HCT116 (cell line): ENCODE measurements at regions not wholly inside any gene's neighbourhood (a gene's known extent, or its start where the extent isn't known, plus 50 kb on each side); places are given as distances from the start of the nearest gene placed in this dataset.

Experiments used
- ATAC-seq: fragments of 200-7000 bp; cut with Tn5 transposase; 2 replicates; pipeline ENCODE4 v1.9.1; 2020; ENCODE audit warnings: mild to moderate bottlenecking, moderate library complexity
- BruUV-seq: library from RNA; stranded (reverse); fragments of 400-500 nt; replicated peaks from 2 replicates; lab custom pipeline; 2021; lab: Mats Ljungman, UMichigan
- CTCF ChIA-PET: fragments of 300-600 bp; sonication (Branson Sonifier 250); formaldehyde crosslinking; loops from one replicate; lab custom pipeline; 2021; ENCODE audit warnings: antibody characterized with exemption; lab: Charles Lee
- POLR2A ChIA-PET: fragments of 300-600, 350-600 bp; sonication (Branson Sonifier 250); formaldehyde crosslinking; loops from one replicate; lab custom pipeline; 2021; ENCODE audit warnings: antibody characterized with exemption; lab: Charles Lee
- RAD21 ChIA-PET, 2 experiments: fragments of 300-600 bp; sonication (Branson Sonifier 250); formaldehyde crosslinking; loops; one replicate each; lab custom pipeline; 2023; ENCODE audit warnings: low total read pairs in 2 of 2; ENCODE audit not compliant: uncharacterized antibody in 2 of 2, unreplicated experiment in 2 of 2, low non-redundant PET in 1 of 2; lab: Charles Lee
- DNase-seq: peaks from one replicate; pipeline ENCODE4 v3.0.0-alpha.2; 2010; ENCODE audit warnings: low read depth, low spot score
- H2AFZ ChIP-seq: fragments of 200-600 bp; shearing (Covaris generic), sonication (generic); 2 replicates; pipeline ENCODE4 v1.6.1; 2017; ENCODE audit warnings: low read depth, mixed run types, mixed read lengths, antibody characterized with exemption, low read length; ENCODE audit not compliant: poor library complexity, severe bottlenecking
- H3K27ac ChIP-seq: 2 replicates; pipeline ENCODE4 v1.5.1; 2012; ENCODE audit warnings: low read depth, low read length
- H3K27me3 ChIP-seq: fragments of 200-600 bp; sonication (generic); 2 replicates; pipeline ENCODE4 v1.6.1; 2016; ENCODE audit warnings: mixed run types, low read length, mixed read lengths; ENCODE audit not compliant: insufficient read depth
- H3K36me3 ChIP-seq, 2 experiments: fragments of 200-500 bp in 1 of 2; fragments of 200-600 bp in 1 of 2; sonication (Bioruptor generic) in 1 of 2; sonication (generic) in 1 of 2; 2 replicates each; pipeline versions ENCODE4 v1.5.1 to v1.6.1; 2014 to 2016; ENCODE audit warnings: low read length in 2 of 2, inconsistent platforms in 1 of 2, mixed read lengths in 1 of 2, mixed run types in 1 of 2; ENCODE audit not compliant: insufficient read depth in 2 of 2, control insufficient read depth in 1 of 2
- H3K4me1 ChIP-seq, 2 experiments: fragments of 200-600 bp in 1 of 2; sonication (generic) in 1 of 2; 2 replicates each; pipeline versions ENCODE4 v1.5.1 to v1.6.1; 2012 to 2017; ENCODE audit warnings: low read length in 2 of 2, inconsistent platforms in 1 of 2, mild to moderate bottlenecking in 1 of 2, mixed read lengths in 1 of 2, mixed run types in 1 of 2, moderate library complexity in 1 of 2; ENCODE audit not compliant: insufficient read depth in 2 of 2, control insufficient read depth in 1 of 2
- H3K4me2 ChIP-seq: fragments of 200-600 bp; sonication (generic); 2 replicates; pipeline ENCODE4 v1.6.1; 2017; ENCODE audit warnings: mixed run types, low read length, mixed read lengths
- H3K4me3 ChIP-seq, 2 experiments: fragments of 200-600 bp in 1 of 2; sonication (generic) in 1 of 2; replicated peaks in 1 of 2; 2 replicates each; pipeline ENCODE4 v1.5.1; 2011 to 2016; ENCODE audit warnings: low read length in 2 of 2, control low read depth in 1 of 2, low read depth in 1 of 2, mild to moderate bottlenecking in 1 of 2, mixed read lengths in 1 of 2, mixed run types in 1 of 2
- H3K79me2 ChIP-seq: fragments of 200-600 bp; sonication (generic); 2 replicates; pipeline ENCODE4 v1.6.1; 2017; ENCODE audit warnings: mild to moderate bottlenecking, mixed run types, low read length, moderate library complexity, mixed read lengths; ENCODE audit not compliant: insufficient read depth
- H3K9ac ChIP-seq: fragments of 200-600 bp; sonication (generic); 2 replicates; pipeline ENCODE4 v1.6.1; 2016; ENCODE audit warnings: low read length, mixed read lengths
- H3K9me2 ChIP-seq: fragments of 200-600 bp; sonication (generic), shearing (Covaris generic); 2 replicates; pipeline ENCODE4 v1.6.1; 2017; ENCODE audit warnings: mixed run types, mild to moderate bottlenecking, moderate library complexity; ENCODE audit not compliant: insufficient read depth
- H3K9me3 ChIP-seq, 2 experiments: fragments of 200-500 bp in 1 of 2; fragments of 200-600 bp in 1 of 2; sonication (Bioruptor generic) in 1 of 2; sonication (generic) in 1 of 2; 2 replicates each; pipeline ENCODE4 v1.6.1; 2014 to 2017; ENCODE audit warnings: low read length in 2 of 2, mixed read lengths in 2 of 2, inconsistent platforms in 1 of 2, low read depth in 1 of 2, mild to moderate bottlenecking in 1 of 2, mixed run types in 1 of 2, moderate library complexity in 1 of 2; ENCODE audit not compliant: control insufficient read depth in 1 of 2, insufficient read depth in 1 of 2
- H4K20me1 ChIP-seq: fragments of 200-600 bp; sonication (generic), shearing (Covaris generic); 2 replicates; pipeline ENCODE4 v1.6.1; 2017; ENCODE audit warnings: mixed run types, mild to moderate bottlenecking, moderate library complexity; ENCODE audit not compliant: insufficient read depth
- CBX3 ChIP-seq: IDR thresholded peaks from 2 replicates; pipeline ENCODE4 v1.6.1; 2012; ENCODE audit warnings: low read depth
- CEBPB ChIP-seq: IDR thresholded peaks from 2 replicates; pipeline ENCODE4 v1.6.1; 2012; ENCODE audit warnings: low read depth
- EGR1 ChIP-seq: IDR thresholded peaks from 2 replicates; pipeline ENCODE4 v1.6.1; 2012; ENCODE audit warnings: low read depth
- EZH2 ChIP-seq: fragments of 200-600 bp; sonication (generic); IDR thresholded peaks from 2 replicates; pipeline ENCODE4 v1.6.1; 2017; ENCODE audit warnings: antibody characterized with exemption, mixed run types
- JUND ChIP-seq: IDR thresholded peaks from 2 replicates; pipeline ENCODE4 v1.6.1; 2012
- POLR2A ChIP-seq: IDR thresholded peaks from 2 replicates; pipeline ENCODE4 v1.7.0; 2011; ENCODE audit warnings: borderline replicate concordance; ENCODE audit not compliant: insufficient read depth, insufficient read length; ENCODE audit errors: extremely low read depth
- POLR2AphosphoS5 ChIP-seq: IDR thresholded peaks from 2 replicates; pipeline ENCODE4 v1.6.1; 2011; ENCODE audit warnings: mild to moderate bottlenecking, low read depth, low read length, moderate library complexity
- RAD21 ChIP-seq: IDR thresholded peaks from 2 replicates; pipeline ENCODE4 v1.6.1; 2012; ENCODE audit warnings: low read depth, mild to moderate bottlenecking
- SP1 ChIP-seq: IDR thresholded peaks from 2 replicates; pipeline ENCODE4 v1.6.1; 2012; ENCODE audit warnings: low read depth
- TCF7L2 ChIP-seq: IDR thresholded peaks from 2 replicates; pipeline ENCODE4 v1.7.0; 2011; ENCODE audit warnings: borderline replicate concordance, inconsistent platforms; ENCODE audit not compliant: insufficient read depth, insufficient read length; ENCODE audit errors: extremely low read depth
- YY1 ChIP-seq: IDR thresholded peaks from 2 replicates; pipeline ENCODE4 v1.6.1; 2011; ENCODE audit warnings: low read length, low read depth, moderate library complexity, mild to moderate bottlenecking; ENCODE audit not compliant: insufficient replicate concordance; ENCODE audit errors: extremely low read depth
- ZFX ChIP-seq: fragments of 450-650 bp; IDR thresholded peaks from 2 replicates; pipeline ENCODE4 v1.6.1; 2017
- intact Hi-C: fragments of 100-400 bp; cut with micrococcal nuclease; formaldehyde crosslinking; loops from 2 replicates; pipeline ENCODE4 v1.10.0; 2022
- TF ChIP-seq, protein P1 (sequence below): IDR thresholded peaks from 2 replicates; pipeline ENCODE4 v1.6.1; 2012
- TF ChIP-seq, protein P2 (sequence below): IDR thresholded peaks from 2 replicates; pipeline ENCODE4 v1.6.1; 2012
- TF ChIP-seq, protein P3 (sequence below): IDR thresholded peaks from 2 replicates; pipeline ENCODE4 v1.6.1; 2012; ENCODE audit warnings: low read depth

- no peaks in the 10 kb centered on the region; a peak in 1 of 4 replicates for H3K9me3 ChIP-seq
- no peaks in the 10 kb centered on the region for H4K20me1 ChIP-seq
- H3K9me2 ChIP-seq, result no peaks in the 10 kb centered on the region
- ATAC-seq (no peak), DNase-seq (no peak)
- ChIA-PET RAD21 (no interaction called here), POLR2A (no interaction called here), CTCF (no interaction called here)
- H3K36me3 ChIP-seq, result no peaks in the 10 kb centered on the region
- no peak overlapping the region for H3K27ac ChIP-seq
- no peak overlapping the region for H3K9ac ChIP-seq
- no peaks in the 10 kb centered on the region for H3K4me1 ChIP-seq
- TF ChIP-seq ZFX (no peak), JUND (no peak), POLR2A (no peak), EGR1 (no peak), YY1 (no peak), EZH2 (no peak), POLR2AphosphoS5 (no peak), RAD21 (no peak), CBX3 (no peak)
- TF ChIP-seq, protein P1, sequence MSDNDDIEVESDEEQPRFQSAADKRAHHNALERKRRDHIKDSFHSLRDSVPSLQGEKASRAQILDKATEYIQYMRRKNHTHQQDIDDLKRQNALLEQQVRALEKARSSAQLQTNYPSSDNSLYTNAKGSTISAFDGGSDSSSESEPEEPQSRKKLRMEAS, result no peak
- H3K79me2 ChIP-seq, result no peaks in the 10 kb centered on the region
- intact Hi-C loops, result no loop called here
- no TSS peak for BruUV-seq
- no peak overlapping the region for H3K4me2 ChIP-seq
- H3K27me3 ChIP-seq, result no peaks in the 10 kb centered on the region
- H2AFZ ChIP-seq, result no peak overlapping the region
- no peak overlapping the region for H3K4me3 ChIP-seq
Observed at GRCh38 chr5:115396081-115396480, 99.6 kb upstream of the CCDC112 start.

DNA sequence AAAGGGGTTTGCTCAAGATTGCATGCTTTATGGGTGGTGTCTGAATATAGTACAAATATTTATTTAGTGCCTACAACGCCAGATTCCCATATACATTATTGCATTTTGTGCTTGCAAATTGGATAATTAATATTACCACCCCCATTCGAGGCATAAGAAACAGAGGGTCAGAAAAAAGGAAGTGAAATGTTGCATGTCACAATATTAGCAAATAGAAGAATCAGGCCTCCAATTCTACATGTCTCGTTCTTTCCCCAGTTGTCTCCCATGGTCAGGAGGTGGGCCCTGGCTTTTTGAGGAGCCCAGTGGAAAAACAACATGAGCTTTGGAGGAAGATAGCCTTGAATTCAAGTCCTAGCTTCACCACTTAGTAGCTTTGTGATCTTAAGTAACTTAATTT, 98.1 kb upstream of the CCDC112 start:
- ChIA-PET RAD21 (no interaction called here), CTCF (no interaction called here), POLR2A (no interaction called here)
- H3K4me3 ChIP-seq, result no peak overlapping the region
- H3K79me2 ChIP-seq, result no peaks in the 10 kb centered on the region
- no peak overlapping the region for H2AFZ ChIP-seq
- DNase-seq (no peak), ATAC-seq (no peak)
- no peak overlapping the region for H3K4me2 ChIP-seq
- H3K9me3 ChIP-seq, result no peaks in the 10 kb centered on the region; a peak in 1 of 4 replicates
- intact Hi-C loops, result no loop called here
- H3K9me2 ChIP-seq, result no peaks in the 10 kb centered on the region
- H3K9ac ChIP-seq, result no peak overlapping the region
- H3K27me3 ChIP-seq, result no peaks in the 10 kb centered on the region
- H3K27ac ChIP-seq, result no peak overlapping the region
- no peaks in the 10 kb centered on the region for H4K20me1 ChIP-seq
- H3K4me1 ChIP-seq, result peaks cover 0 to 4% of the 10 kb centered on the region in 2 experiments; a peak in 1 of 4 replicates
- no peaks in the 10 kb centered on the region for H3K36me3 ChIP-seq
- BruUV-seq, result no TSS peak
- TF ChIP-seq, protein P1, result no peak
- TF ChIP-seq EZH2 (no peak), TCF7L2 (no peak), POLR2AphosphoS5 (no peak), JUND (no peak), RAD21 (no peak), CBX3 (no peak), CEBPB (no peak), SP1 (no peak), YY1 (no peak)
- TF ChIP-seq, protein P2, sequence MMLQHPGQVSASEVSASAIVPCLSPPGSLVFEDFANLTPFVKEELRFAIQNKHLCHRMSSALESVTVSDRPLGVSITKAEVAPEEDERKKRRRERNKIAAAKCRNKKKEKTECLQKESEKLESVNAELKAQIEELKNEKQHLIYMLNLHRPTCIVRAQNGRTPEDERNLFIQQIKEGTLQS, result no peak
- TF ChIP-seq, protein P3, sequence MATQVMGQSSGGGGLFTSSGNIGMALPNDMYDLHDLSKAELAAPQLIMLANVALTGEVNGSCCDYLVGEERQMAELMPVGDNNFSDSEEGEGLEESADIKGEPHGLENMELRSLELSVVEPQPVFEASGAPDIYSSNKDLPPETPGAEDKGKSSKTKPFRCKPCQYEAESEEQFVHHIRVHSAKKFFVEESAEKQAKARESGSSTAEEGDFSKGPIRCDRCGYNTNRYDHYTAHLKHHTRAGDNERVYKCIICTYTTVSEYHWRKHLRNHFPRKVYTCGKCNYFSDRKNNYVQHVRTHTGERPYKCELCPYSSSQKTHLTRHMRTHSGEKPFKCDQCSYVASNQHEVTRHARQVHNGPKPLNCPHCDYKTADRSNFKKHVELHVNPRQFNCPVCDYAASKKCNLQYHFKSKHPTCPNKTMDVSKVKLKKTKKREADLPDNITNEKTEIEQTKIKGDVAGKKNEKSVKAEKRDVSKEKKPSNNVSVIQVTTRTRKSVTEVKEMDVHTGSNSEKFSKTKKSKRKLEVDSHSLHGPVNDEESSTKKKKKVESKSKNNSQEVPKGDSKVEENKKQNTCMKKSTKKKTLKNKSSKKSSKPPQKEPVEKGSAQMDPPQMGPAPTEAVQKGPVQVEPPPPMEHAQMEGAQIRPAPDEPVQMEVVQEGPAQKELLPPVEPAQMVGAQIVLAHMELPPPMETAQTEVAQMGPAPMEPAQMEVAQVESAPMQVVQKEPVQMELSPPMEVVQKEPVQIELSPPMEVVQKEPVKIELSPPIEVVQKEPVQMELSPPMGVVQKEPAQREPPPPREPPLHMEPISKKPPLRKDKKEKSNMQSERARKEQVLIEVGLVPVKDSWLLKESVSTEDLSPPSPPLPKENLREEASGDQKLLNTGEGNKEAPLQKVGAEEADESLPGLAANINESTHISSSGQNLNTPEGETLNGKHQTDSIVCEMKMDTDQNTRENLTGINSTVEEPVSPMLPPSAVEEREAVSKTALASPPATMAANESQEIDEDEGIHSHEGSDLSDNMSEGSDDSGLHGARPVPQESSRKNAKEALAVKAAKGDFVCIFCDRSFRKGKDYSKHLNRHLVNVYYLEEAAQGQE, result no peak
